ENCODE measurements at regions not wholly inside any gene's neighbourhood (a gene's known extent, or its start where the extent isn't known, plus 50 kb on each side); places are given as distances from the start of the nearest gene placed in this dataset.
A peak's percentile ranks its signal among the peaks of the same experiment; 100 is the strongest.
"Not testable (repeated sequence)": the region's sequence is repeated elsewhere in the genome, so short reads cannot be mapped to it uniquely, and the experiment has no call there.

DNA sequence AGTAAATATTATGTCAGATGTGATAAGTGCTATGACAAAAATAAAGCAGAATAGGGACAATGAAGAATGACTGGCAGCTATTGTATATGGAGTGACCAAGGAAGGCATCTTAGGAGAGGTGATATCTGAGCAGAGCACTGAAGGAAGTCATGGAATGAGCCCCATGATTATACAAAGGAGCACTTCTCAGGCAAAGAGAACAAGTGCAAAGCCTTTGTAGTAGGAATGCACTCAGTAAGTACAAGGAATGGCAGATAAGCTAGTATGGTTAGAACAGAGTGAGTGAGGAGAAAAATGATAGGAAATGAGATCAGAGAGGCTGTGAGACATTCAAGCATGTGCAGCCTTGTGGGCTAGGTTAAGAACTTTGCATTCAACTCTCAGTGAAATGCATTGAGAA lies 214.8 kb downstream of the LURAP1L start:
- no peak for DNase-seq

DNA sequence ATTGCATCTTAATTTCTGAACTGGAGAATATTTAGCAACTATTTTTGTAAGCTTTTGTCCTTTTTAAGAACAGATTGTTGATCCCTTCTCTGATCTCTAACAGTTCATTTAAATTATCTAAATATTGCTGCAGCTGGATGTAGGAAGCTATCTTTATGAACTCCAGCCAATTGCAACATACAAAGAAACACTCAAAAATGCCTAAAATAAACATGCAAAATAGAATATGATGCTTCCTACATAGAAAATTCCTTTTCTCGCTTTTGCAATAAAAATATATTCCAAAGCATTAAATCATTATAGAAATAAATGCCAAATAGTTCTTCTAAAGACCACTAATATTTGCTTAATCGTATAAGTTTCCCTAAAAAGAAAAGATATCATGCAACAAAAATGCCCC lies 218.6 kb downstream of the LURAP1L start:
- DNase-seq, result no peak

DNA sequence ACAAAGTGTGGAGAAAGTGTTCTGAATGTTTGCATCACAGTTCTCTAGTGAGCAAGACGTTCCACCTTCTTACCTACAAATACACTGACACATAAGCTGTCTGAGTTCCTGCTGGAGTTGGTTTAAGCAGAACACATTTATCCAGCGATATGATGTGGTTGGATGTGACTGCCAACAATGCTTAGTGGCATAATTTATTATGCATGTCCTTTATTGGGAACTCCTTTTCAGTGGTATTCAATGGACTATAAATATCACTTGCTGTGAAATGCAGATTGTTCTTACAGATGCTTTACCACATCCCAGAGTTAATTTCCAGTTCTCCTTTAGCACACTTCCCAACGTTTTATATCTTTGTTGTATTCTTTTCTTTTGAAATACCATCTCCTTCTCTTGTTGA lies 222.2 kb downstream of the LURAP1L start:
- DNase-seq, result no peak

DNA sequence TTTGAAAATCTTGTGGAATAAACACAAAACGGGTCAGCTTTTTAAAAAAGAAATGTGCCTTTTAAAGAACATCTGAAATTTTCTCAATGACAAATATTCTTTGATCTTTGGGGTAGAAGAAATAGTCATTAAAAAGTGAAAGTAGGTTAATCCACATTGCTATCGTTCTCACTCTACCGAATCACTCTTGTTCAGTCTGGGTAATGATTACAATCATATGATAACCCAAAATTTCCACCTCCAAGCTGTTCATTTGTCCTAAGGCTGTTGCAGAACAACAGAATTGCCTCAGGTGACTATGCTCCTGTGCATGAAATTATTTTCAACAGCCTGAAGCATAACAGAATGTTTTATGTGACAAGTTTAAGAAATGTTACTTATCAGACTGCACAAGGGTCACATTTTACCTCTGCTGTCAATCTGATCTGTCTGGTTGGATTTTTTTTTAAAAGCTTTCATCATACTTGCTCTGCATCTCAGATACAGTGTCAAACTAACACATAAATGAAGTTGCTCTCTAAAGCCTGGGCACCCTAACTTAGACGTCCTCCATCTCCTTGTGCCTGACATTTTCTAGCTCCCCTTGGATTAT lies 227.3 kb downstream of the LURAP1L start:
- no peak for DNase-seq

DNA sequence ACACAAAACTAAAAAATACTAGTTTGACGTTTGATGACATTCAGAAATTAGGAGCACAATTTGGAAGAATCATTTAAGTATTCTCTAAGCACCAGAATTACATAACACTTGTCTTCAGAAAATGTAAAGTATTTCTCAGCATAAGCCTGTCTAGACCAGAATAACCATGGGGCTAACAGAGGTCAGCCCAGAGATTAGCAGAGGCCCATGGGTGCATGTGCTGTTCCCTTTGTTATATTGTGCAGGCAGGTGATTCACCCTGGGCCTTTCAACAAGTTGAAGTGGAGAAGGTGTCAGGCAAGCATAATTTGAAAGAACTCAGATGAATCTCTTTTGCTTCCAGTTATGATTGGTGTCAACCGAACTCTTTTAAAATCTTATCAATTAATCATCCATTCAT lies 227.9 kb downstream of the LURAP1L start:
- DNase-seq, result no peak

DNA sequence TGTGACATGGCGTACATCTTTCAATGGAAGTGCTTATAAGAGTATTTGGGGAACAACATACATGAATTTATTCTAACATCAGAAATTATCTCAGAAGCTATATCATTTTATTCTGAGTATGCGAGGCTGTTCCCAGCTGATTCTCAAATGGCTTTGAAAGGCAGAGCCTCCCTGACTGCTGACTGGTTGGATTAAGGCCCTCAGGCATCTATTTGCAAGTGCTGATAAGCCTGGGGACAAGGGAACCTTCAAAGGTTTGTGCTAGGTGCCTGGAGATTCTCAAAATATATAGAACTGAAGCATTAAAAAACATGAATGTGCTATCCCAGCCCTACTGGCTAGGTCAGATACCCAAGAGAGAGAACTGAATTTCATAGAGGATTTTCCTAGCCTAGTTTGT lies 235.1 kb downstream of the LURAP1L start:
- no peak for DNase-seq

DNA sequence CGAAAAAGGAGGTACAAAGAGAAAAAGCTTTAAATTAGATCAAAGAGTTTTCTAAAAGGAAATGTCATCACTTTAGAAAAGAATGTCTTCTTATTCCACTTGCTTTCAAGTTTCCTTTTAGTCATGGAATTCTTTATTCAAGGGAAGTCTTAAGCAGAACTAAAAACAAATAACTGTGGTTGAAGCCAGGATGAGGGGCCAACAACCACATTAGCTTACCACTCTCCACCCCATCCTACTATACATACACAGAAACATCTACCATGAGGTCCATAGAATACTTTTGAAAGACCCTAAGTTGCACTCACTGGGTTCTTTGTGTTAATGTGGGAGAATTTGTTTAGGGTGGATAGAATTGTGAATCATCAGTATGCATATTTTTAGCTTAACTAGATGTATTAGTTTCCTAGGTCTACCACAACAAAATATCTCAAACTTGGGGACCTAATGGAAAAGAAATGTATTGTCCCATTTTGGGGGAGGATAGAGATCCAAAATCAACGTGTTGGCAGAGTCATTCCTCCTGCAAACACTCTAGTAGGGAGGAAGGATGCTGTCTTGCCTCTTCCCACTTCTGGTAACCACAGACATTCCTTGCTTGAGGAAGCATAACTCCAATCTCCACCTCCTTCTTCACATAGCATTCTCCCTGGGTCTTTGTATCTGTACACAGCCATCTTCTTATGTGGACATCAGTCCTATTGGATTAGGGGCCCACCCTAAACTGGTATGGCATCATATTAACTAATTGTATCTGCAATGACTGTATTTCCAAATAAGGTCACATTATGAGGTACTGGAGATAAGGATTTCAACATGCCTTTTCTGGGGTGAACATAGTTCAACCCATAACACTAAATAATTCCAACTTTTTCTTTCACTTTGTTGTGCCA lies 239.4 kb downstream of the LURAP1L start:
- DNase-seq, result no peak

DNA sequence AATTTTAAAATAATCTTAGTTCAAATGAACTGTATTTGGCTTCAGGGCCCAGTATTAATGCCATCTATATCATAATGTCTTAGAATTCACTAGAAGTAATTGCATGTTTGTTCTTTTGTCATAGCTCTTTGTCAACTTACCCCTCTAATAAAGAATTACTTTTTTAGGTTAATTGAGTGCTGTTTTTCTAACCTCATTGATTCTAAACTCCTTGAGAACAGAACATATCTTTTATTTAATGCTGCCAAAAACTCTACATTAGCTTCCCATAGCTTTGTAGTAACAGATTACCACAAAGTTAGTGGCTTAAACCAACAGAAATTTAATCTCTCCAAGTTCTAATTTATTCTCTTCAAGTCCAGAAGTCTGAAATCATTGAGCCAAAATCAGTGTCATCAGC lies 242.4 kb downstream of the LURAP1L start:
- DNase-seq, result no peak

DNA sequence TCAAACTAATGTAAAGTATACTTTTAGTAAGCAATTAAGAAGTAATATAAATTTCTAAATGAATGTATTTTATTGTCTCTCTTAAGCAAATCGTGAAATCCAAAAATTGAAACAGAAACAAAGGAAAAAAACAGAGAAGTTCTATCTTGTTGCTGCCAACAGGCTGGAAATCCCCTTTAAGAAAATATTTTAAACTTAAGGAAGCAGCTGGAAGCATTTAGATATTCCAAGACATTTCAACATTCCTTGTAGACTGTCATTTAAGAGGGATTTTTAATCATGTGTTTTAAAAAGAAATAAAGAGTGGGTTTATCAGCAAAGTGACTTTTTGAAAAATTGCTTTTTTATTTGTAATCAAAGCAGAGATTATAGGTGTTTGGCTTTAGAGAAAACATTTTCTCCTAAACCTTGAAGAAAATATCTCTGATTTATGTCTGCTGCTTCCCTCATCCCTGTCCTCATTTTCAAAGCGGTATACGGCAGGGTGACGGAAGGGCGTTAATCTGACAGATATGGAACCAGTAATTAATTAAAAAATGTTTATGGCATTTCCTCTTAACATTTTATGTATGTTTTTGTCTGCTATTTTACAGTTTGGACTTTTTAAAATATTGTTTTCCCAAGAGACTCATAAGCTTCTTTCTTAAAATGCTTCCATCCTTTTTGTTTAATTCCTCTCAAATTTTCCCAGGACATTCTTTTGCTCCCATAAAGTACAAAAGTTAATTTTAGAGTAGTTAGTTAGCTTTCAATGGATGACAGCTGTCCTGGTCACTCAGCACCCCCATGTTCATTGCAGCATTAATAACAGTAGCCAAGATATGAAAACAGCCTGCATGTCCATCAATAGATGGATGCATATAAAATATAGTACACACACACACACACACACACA lies 245.6 kb downstream of the LURAP1L start:
- no peak for DNase-seq

DNA sequence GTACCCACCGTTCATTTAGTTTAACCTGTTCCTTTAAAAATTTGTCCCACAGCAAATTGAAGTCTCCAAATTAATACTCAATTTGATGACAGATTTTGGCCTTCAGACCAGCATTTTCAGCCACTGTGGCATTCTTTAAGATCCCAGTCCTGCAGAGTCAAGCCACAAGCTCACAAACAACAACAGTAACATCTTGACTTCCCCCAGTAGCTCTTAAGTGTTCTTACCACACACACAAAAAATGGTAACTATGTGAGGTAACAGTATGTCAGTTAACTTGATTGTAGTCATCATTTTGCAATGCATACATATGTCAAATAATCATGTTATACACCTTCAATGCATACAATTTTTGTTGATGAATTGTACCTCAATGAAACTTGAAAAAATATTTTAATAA lies 247.9 kb downstream of the LURAP1L start:
- DNase-seq, result no peak

DNA sequence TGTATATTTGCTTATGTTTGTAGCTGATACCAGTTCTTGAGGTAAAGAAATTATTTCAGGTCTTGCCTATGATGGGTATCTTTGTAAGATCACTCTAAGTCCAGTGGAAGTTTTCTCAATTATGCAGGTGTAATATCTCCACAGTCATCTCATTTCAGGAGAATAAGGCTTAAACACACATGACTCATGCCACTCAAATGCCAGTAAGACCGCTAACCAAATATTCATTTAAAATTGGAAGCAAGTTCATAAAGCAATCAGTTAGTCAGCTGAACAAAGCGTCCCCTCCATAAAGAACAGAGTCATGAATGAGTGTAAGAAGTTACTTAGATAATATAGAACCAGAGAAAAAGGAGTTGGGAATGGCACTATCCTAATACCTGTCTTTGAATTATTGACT lies 248.7 kb downstream of the LURAP1L start:
- no peak for DNase-seq

DNA sequence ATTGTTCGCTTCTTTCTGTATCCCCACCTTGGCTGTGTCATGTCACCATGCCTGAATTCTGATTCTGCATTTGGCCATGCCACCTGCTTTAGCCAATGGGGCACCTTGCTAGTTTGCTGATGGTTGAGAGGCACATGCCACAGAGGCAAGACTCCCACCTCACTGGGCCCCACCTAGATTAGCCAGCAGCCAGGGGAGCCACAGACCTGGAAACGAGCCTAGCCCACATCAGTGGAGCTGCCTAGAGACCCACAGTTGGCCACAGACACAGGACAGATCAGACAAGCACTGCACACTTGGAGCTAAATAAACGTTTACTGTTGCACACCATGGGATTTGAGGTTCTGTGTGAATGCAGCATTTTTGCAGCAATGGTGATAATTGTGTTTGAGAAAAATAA lies 252.1 kb downstream of the LURAP1L start:
- no peak for DNase-seq

DNA sequence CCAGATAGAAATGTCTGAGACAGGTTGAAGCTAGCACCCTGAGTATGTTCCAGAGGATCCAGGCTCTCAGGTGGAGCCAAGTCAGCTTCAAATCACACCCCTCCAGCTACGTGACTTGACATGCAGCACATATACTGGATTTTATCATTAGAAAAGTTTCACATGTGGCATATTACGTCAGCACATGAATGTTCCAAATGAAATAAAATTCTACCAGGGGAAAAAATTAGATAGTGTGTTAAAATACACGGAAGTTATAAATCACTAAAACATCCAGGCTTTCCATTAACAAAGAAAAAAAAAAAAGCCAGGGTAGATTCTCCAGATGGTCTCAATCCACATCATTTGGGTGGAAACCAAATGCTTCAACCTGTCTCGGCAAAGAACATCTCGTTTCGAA lies 251.6 kb downstream of the MPDZ start:
- DNase-seq, result no peak

DNA sequence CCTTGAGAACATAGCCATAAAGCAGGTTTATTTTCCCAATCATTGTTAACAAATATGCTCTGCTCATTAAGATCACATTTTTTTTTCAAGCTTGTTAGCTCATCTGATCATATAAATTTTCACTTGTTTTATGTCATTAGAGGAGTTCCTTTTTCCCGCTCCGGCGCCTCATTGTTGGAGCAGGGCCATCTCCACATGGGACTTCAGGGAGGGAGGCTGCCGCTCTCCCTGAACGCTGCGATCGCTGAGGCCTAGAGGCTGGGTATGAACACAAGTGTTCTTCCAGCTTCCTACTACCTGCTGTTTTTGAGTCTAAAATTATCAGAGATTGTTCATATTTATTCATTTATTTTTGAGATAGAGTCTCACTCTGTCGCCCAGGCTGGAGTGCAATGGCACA lies 246.9 kb downstream of the MPDZ start:
- no peak for DNase-seq

DNA sequence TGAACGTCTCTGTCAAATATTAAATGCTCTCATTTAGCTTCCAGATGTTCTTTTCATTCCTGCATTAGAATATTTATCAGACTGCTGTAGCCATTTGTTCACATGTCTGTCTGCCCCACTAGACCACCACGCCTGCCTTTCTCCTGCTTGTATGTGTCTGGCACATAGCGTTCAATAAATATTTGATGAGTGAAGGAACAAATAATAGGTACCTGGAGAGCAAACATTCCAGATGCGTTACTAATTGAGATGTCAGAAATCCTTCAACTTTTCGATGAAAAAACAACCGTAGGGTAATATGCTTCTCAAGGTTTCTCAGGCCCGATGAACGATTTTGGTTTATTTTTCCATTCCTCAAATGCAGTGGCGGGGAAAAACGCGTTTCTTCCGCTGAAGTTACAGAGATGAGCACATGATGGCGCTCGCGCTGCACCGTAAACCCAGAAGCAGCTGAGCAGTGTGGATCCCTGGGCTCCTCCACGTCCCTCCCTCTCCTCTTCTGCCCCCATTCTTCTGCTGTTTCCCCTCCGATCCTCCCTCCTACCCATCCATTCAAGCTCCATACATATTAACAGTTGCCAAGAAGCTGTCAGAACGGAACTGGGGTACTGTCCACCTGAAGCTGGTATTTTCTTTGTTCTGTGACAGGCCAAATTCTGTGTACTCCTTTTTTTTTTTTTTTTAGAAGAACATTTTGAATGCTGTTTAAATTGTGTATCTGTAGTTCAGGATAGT lies 245.4 kb downstream of the MPDZ start:
- peak in 48 of 56 donors; percentile 2 to 83 (median 36) for DNase-seq

DNA sequence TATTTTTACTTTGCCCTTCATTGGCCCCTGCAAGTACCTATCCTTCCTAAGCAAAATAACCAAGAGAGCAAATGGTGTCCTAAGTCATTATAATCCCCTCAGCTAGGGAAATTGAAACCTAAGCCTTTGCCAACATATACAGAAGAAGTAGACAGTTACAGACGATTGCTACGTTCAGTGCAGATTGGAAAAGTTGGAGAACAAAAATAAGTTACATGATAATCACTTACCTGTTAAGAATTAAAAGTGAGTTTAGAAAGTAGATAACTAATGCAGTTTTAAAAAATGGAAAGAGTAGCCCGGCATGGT lies 244.8 kb downstream of the MPDZ start:
- no peak for DNase-seq

DNA sequence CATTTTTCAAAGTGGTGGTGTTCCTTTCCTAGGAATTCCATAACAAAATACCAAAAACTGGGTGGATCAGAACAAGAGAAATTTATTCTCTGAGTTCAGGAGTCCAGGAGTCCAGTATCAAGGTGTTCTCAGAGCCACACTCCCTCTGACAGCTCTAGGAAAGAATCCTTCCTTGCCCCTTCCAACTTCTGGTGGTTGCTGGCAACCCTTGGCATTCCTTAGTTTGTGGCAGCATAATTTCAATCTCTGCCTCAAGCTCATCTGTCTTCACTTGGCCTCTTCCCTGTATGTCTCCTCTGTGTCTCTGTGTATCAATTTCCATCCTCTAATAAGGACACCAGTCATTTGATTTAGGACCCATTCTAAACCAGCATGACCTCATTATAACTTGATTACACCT lies 243.7 kb downstream of the MPDZ start:
- DNase-seq, result no peak

DNA sequence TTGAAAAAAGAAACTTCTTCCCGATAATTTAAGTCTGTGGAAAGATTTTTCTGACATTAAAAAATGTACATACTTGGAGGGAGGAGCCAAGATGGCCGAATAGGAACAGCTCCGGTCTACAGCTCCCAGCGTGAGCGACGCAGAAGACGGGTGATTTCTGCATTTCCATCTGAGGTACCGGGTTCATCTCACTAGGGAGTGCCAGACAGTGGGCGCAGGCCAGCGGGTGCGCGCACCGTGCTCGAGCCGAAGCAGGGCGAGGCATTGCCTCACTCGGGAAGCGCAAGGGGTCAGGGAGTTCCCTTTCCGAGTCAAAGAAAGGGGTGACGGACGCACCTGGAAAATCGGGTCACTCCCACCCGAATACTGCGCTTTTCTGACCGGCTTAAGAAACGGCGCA lies 241.7 kb downstream of the MPDZ start:
- DNase-seq, result not testable (repeated sequence)

DNA sequence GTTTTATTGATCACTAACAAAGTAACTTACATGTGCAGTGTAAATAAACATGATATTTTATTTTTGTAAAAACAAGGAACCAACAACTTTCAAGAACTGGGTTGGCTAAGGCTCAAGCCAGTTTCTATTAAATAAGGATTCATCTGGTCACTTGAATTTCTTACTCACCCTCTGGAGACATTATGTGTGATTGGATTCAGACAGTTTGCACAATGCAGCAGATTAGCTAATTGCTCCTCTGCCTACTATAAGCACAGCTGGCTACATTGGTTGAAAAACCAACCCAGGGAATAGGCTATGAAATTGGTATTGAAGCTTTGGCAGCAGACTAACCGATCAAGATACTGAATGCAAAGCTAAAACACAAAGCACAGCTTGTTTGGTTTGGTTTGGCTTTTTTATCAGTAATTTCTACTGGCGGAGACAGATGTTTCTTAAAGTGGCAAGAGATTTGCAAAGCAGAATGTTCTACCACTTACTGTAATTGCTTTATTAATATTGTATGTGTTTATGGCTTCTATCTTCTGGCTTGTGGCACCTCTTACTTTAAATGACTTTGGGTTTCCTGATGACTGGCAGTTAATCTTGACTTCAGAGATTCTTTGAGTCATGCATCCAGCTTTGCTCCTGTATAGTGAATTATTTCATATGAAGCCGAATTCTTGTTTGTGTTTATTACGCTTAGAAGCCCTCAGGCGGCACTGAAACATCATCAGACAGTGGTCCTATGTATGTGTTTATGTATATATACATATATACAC lies 231.5 kb downstream of the MPDZ start:
- no peak for DNase-seq

DNA sequence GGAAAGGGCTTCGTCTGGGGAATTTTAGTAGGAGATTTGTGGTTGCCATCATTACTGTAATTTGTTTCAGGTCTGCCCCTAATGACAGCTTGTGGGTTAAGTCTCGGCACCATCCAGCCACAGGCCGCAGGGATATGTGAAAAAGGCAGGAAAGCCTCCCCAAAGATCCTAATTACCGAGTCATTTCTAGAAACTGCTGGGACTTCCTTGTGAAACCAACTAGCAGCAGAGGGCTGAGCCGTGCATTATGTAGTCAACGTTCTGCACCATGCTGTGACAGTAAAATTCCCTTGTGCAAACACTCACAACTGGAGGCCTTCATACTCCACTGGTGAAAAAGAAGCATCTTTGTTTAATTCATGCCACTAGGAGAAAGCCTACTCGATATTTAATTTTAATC lies 230.3 kb downstream of the MPDZ start:
- DNase-seq, result no peak

DNA sequence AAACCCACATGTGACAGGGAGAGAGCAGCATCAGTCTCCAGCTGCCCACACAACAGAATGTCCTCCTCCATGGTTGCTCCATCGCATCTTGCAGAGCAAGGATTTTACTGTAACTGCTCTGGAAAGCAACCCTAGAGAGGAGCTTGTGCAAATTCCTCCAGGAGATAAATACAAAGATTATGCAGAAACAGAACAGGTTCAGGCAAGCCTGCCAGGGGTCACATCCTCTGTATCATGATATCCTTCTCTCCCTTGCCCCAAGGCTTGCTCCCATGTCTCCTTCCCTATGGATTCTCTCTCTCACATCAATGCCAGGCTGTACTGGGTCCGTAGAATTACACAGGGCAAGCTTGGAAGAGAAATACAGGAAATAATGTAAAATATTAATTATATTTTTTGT lies 226.0 kb downstream of the MPDZ start:
- no peak for DNase-seq

Measured in nucleus accumbens (tissue), 56 donors.